GM18505 (cell line): ENCODE measurements at regions not wholly inside any gene's neighbourhood (a gene's known extent, or its start where the extent isn't known, plus 50 kb on each side); places are given as distances from the start of the nearest gene placed in this dataset.

ENCODE experiments used
- ATAC-seq: cut with Tn5 transposase; IDR thresholded peaks from one replicate; pipeline ENCODE4 v1.9.1; 2021; ENCODE audit not compliant: unreplicated experiment
- POLR2A ChIP-seq: IDR thresholded peaks from 4 replicates; pipeline ENCODE4 v1.6.1; 2011; ENCODE audit warnings: borderline replicate concordance; ENCODE audit not compliant: insufficient read depth, insufficient read length; ENCODE audit errors: extremely low read depth

DNA sequence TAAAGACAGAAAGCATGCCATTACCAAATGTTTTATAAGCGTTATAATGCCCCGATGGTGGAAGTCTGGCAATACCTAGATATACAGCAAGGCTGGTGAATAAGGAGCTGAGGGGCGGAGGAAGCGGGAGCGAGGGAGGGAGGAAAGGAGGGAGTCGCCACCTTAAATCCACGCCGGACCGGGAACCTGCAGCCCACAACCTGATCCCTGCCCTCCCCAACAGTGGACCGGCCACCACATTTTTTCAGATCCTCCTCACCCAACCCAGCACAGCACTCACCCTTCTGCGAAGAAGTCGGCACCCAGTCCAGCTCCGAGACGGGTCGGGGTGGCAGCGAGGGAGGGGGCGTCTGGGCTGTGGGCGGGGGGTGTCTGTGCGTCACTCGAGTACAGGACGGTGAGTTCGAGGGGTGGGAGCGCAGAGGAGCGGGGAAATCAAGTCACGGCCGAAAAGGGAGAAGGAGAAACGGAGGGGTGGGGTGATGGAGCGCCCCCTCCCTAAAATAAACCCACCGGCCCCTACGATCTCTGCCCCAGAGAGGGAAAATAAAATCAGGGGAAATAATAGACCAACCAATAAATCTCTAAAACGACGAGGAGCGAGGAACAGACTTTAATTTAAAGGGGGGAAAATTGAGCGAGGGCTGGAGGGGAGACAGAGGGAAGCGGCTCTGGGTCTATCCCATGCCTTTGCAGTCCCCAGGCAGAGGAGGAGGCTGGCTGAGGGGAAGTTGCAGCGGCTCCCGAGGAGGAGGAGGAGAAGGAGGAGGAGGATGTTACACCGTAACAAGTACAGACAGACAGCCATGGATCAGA, 96.5 kb upstream of the SERTAD2 start:
- no peak for ATAC-seq
- TF ChIP-seq POLR2A, result no peak

DNA sequence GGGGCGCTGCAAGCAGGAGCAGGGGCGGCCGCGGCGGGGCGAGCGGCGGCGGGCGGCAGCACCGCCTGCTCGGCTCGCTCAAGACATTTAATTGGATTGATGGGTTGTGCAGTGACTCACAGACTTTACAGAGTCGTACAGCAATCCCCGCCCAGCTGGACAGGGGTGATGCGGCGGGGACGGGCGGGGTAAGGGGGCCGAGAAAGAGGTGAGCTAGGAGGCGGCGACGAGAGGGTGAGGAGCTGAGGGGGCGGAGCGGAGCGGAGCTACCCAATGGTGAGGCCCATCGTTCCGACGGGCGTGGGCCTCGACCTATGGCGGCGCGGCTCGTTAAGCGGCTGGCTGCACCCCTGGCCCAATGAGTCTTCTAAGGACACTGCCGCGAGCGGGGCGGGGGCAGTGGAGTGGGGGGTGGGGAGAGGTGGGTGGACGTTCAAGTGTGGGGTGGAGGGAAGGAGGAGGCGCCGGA, 97.1 kb upstream of the SERTAD2 start:
- peak; percentile 98 for TF ChIP-seq POLR2A
- ATAC-seq, result peak; percentile 83

DNA sequence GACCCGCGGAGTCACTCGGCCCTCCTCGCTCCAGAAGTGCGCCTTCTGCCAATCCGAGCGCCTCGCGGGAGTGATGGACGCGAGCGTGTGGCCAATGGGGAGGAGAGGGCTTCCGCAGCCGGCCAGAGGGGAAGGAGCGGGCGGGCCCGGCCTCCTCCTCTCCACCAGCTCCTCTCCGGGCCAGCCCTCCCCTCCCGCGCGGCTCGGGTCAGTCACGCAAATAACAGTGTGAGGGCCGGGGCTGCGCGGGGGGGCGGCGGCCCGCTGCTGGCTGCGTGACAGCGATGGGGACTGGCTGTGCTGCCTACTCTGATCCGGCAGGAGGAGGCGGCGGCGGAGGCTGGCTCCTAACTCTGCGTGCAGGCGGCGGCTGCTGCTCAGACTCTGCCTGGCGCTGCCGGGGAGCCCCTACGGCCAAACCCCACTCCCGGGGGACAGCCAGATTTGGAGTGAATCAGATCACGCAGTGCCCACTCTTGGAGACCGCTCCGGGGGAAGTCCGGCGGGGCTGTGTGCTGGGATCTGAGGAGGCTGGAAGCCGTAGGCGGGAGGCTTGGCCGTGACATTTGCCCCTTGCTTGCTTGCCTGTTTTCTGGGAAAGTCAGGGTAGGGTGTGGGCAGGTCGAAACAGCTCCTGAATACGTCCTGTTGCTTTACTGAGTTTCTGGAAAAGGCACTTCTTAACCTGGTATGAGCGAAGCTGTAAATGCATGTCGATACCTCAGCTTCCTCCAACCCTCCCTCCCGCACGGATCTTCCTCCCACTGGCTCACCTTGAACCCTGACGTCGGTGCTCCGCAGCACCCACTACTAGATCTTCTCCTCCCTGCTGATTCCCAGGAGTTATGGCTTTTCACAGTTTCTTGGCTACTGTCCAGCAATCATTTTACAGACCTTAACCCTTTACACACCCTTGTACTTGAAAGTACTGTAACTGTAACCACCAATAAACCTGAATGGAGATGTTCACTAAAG, 97.9 kb upstream of the SERTAD2 start:
- ATAC-seq, result peak; percentile 83
- peak; percentile 64 for TF ChIP-seq POLR2A

DNA sequence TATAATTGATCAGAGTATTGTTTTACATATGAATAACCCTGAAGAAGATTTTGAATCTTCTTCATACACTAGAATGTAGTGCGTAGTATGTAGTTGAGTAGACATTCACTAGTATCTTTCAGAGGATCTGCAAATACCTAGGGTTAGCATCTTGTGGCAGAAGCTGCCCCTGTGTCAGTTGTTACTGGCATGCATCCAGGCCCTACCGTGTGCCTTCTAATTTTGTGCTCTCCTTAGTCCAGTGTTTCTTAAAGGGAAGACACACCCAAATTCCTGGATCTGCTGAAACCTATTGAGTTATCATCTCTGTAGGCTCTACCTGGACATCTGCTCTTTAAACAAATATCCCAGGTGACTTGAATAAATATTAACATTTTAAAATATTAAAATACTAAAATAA, 99.7 kb upstream of the SERTAD2 start:
- ATAC-seq, result no peak
- TF ChIP-seq POLR2A, result no peak

DNA sequence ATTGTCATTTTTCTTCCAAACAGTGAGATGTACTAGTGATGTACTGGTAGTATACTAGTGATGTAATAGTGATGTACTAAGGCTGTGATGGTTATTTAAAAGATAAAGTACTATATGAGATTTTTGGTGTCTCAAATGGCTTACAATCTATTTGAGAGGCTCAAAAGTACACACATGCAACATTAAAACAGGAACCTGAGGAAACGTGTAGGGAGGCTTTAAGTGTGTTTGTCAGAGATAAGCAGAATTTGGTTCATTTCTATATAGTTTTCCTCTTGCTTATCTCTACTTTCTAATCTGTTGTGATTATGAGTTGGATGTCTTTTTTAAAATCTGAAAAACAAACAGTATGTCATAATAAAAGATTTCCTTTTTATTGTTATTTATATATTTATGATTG, 100.9 kb upstream of the SERTAD2 start:
- ATAC-seq, result no peak
- no peak for TF ChIP-seq POLR2A

DNA sequence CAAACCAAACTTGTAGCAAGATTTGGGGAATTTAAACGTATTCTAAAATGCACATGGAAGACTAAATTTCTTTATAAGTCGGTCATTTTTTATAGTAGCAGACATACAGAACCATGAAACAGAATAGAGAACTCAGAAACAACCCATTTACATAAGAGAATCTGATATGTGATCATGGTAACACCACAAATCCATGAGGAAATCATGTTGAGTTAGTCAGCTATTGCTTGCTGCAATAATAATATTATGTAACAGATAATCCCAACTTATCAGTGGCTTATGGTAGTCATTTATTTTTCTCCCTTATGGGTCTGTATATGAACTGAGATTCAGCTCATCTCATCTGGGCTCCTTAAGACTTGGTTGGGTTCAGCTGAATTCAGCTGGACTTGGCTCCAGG, 103.4 kb upstream of the SERTAD2 start:
- no peak for ATAC-seq
- TF ChIP-seq POLR2A, result no peak

DNA sequence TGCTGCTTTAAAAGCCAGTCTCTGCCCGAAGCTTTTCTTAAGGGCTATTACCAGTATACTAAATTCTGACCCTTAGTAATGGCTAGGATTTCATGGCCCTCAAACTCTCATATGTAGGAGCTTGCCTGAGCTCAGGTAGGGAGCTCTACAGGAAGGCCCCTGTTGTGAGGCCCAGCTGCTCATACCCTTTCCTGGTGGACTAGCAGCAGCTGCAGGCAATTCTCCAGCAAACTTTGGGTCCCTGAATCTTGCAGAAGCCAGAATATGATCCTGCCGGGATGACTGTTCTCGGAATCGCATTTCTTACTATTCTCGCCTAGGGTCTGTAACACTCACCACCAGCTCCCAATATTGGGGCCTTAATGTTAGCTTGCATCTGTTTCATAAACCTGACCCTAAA, 106.4 kb upstream of the SERTAD2 start:
- no peak for ATAC-seq
- no peak for TF ChIP-seq POLR2A

DNA sequence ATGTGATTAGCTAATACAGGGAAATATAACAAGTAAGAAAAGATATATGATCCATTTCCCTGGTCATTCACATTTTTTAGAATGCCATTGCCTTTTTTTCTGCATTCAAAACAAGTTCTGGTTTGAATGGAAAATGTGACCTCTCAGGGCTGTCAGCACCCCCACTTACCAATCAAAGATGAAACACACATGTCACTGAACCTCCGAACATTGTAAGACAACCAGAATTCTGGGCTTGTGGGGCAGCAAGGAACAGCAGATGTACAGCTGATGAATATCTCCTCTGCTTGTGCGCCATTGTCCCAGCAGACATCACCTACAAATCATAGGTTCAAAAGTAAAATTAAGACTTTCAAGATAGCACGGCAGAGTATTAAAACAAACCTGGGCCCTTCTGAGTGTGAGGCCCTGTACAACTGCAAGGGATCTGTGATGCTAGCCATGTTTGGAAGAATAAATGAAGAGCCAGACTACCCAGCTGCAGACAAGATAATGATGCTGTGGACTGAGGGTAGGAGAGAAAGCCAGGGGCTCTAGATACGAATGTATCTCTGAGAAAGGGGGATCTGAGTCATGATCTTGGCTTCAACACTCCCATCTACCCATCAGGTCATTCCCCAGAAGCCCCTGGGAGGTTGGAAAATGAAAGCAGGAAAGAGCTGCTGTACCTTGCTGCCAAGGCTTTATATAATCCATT, 108.7 kb upstream of the SERTAD2 start:
- TF ChIP-seq POLR2A, result no peak
- ATAC-seq, result no peak

DNA sequence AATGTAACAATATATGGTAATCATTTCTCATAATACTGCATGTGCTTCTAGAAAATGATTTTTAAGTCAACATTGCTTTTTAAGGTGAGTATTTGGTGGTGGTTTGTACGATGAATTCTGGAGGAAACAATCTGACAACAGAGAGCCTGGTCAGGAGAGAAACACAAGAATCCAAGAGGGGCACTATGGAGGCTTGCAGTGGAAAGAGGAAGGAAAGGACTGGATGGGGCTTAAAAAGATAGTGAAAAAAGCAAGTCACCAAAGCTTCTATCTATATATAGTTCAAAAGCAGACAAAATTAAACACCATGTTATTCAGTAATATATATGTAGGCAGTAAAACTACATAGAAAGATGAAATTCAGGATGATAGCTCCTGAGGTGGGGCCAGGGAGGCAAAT, 109.4 kb upstream of the SERTAD2 start:
- TF ChIP-seq POLR2A, result no peak
- no peak for ATAC-seq

DNA sequence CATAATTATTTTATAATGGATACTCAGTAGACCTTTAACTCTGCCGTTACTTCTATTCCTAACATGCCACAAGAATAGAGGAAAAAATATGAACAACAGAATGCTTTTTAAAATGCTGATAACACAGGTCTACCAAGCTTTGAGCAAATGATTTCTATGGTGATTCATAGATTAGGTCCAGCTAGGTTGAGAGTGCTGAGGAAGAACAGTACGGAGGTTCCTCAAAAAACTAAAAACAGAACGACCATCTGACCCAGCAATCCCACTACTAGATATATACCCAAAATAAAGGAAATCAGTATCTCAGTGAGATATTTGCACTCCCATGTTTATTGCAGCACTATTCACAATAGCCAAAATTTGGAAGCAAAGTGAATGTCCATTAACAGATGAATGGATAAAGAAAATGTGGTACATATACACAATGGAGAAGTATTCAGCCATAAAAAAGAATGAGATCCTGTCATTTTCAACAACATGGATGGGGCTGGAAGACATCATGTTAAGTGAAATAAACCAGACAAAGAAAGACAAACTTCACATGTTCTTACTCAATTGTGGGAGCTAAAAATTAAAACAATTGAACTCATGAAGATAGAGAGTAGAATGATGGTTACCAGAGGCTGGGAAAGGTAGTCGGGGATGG, 111.6 kb upstream of the SERTAD2 start:
- no peak for TF ChIP-seq POLR2A
- ATAC-seq, result no peak

DNA sequence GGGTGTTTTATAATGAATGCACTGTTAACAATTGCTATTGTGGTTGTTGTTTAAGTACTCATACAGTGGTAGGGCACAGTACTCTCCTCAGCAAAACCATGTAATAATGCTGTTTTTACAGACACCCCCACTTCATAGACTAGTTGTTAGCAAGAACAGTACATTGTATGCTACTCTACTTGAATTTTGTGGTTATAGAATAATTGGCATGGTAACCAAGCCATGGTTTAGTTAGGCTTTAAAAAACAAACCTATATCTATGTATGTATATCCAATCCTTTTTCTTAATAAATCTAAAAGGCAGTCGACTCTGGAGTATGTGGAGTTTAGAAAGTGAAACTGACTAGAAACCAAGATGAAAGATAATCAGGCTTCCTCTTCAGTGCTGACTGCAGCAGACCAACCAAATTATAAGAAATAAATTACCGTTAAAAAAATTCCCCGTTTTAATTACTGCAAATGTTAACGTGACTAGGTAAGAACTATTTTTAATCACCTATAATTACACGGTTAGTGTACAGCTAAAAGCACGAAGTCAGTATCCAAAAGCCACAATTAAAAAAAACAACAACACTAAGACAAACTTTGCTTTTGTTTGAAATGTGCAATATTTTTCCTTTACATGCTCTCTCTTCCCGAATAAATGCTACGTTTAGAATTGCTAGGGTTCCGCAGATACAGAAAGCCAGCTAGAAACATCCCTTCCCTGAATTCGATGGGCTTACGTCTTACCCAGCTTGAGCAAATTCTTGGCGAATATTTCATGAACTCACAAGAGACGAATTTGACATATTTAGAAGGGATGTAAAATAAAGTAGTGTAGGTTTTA, 113.3 kb upstream of the SERTAD2 start:
- TF ChIP-seq POLR2A, result no peak
- ATAC-seq, result no peak
